IMR-90 (cell line): ENCODE measurements at regions not wholly inside any gene's neighbourhood (a gene's known extent, or its start where the extent isn't known, plus 50 kb on each side); places are given as distances from the start of the nearest gene placed in this dataset.

ENCODE experiments used
- ATAC-seq: fragments of 200-7000 bp; cut with Tn5 transposase; 2 replicates; pipeline ENCODE4 v1.9.1; 2020; ENCODE audit warnings: low read depth, mild to moderate bottlenecking, moderate library complexity
- BruUV-seq: library from RNA; stranded (reverse); fragments of 400-500 nt; replicated peaks from 2 replicates; lab custom pipeline; 2021; lab: Mats Ljungman, UMichigan
- CTCF ChIA-PET: fragments of 300-600 bp; formaldehyde crosslinking; extraction: SDS; loops from one replicate; lab custom pipeline; 2021; ENCODE audit warnings: antibody characterized with exemption; lab: Yijun Ruan, JAX
- POLR2A ChIA-PET: fragments of 300-600 bp; sonication (Branson Sonifier 250); formaldehyde crosslinking; loops from one replicate; lab custom pipeline; 2022; ENCODE audit warnings: antibody characterized with exemption; ENCODE audit not compliant: unreplicated experiment; lab: Charles Lee
- DNase-seq: peaks from one replicate; pipeline ENCODE4 v3.0.0; 2013
- H2AFZ ChIP-seq: replicated peaks from 2 replicates; pipeline ENCODE3; 2013; ENCODE audit warnings: low read length, mild to moderate bottlenecking; ENCODE audit not compliant: poor library complexity
- H2AK5ac ChIP-seq: 2 replicates; pipeline ENCODE4 v1.6.1; 2013; ENCODE audit warnings: low read depth, low read length, inconsistent platforms
- H2AK9ac ChIP-seq: replicated peaks from 2 replicates; pipeline ENCODE3; 2013; ENCODE audit warnings: mild to moderate bottlenecking, low read depth, low read length, moderate library complexity; ENCODE audit not compliant: poor library complexity
- H2BK120ac ChIP-seq: 2 replicates; pipeline ENCODE4 v1.6.1; 2013; ENCODE audit warnings: low read depth, low read length, inconsistent platforms
- H2BK15ac ChIP-seq: 3 replicates; pipeline ENCODE4 v1.6.1; 2013; ENCODE audit warnings: low read depth, low read length, inconsistent platforms
- H2BK20ac ChIP-seq: 2 replicates; pipeline ENCODE4 v1.6.1; 2013; ENCODE audit warnings: low read depth, mild to moderate bottlenecking, inconsistent platforms, low read length, moderate library complexity
- H2BK5ac ChIP-seq: 2 replicates; pipeline ENCODE4 v1.6.1; 2013; ENCODE audit warnings: mild to moderate bottlenecking, low read depth, low read length, inconsistent platforms; ENCODE audit not compliant: poor library complexity, severe bottlenecking
- H3K14ac ChIP-seq: replicated peaks from 2 replicates; pipeline ENCODE4 v1.6.1; 2013; ENCODE audit warnings: low read depth, low read length, inconsistent platforms
- H3K18ac ChIP-seq: 2 replicates; pipeline ENCODE4 v1.6.1; 2013; ENCODE audit warnings: low read depth, low read length, control low read depth
- H3K23ac ChIP-seq: 2 replicates; pipeline ENCODE4 v1.6.1; 2013; ENCODE audit warnings: low read depth, low read length, inconsistent platforms
- H3K27ac ChIP-seq: 2 replicates; pipeline ENCODE4 v1.5.1; 2013; ENCODE audit warnings: mild to moderate bottlenecking, control low read depth, low read length; ENCODE audit not compliant: insufficient read depth
- H3K27me3 ChIP-seq: 2 replicates; pipeline ENCODE4 v1.6.1; 2013; ENCODE audit warnings: low read length; ENCODE audit not compliant: control insufficient read depth, insufficient read depth
- H3K36me3 ChIP-seq: 2 replicates; pipeline ENCODE4 v1.6.1; 2013; ENCODE audit warnings: low read length, mixed read lengths; ENCODE audit not compliant: control insufficient read depth, insufficient read depth
- H3K4ac ChIP-seq: 2 replicates; pipeline ENCODE4 v1.6.1; 2013; ENCODE audit warnings: low read depth, low read length, inconsistent platforms
- H3K4me1 ChIP-seq: 2 replicates; pipeline ENCODE4 v1.6.1; 2013; ENCODE audit warnings: low read length, mixed read lengths; ENCODE audit not compliant: control insufficient read depth, insufficient read depth
- H3K4me2 ChIP-seq: 2 replicates; pipeline ENCODE4 v1.6.1; 2013; ENCODE audit warnings: low read depth, mild to moderate bottlenecking, control low read depth, low read length, moderate library complexity
- H3K4me3 ChIP-seq: 2 replicates; pipeline ENCODE4 v1.5.1; 2013; ENCODE audit warnings: low read depth, mild to moderate bottlenecking, control low read depth, low read length, moderate library complexity; ENCODE audit not compliant: insufficient read depth
- H3K56ac ChIP-seq: 2 replicates; pipeline ENCODE4 v1.6.1; 2013; ENCODE audit warnings: low read length, inconsistent platforms; ENCODE audit not compliant: insufficient read depth; ENCODE audit errors: extremely low read depth
- H3K79me1 ChIP-seq, 2 experiments: 2 replicates each; pipeline ENCODE4 v1.6.1; 2013; ENCODE audit warnings: low read length in 2 of 2, inconsistent platforms in 1 of 2, low read depth in 1 of 2
- H3K9ac ChIP-seq: 2 replicates; pipeline ENCODE4 v1.6.1; 2013; ENCODE audit warnings: low read depth, low read length, control low read depth
- H3K9me1 ChIP-seq: 2 replicates; pipeline ENCODE4 v1.6.1; 2013; ENCODE audit warnings: low read length, inconsistent platforms; ENCODE audit not compliant: insufficient read depth
- H3K9me3 ChIP-seq: 2 replicates; pipeline ENCODE4 v1.6.1; 2013; ENCODE audit warnings: low read length; ENCODE audit not compliant: control insufficient read depth, insufficient read depth
- H4K20me1 ChIP-seq: 2 replicates; pipeline ENCODE4 v1.6.1; 2013; ENCODE audit warnings: low read length, inconsistent platforms; ENCODE audit not compliant: insufficient read depth
- H4K5ac ChIP-seq: 2 replicates; pipeline ENCODE4 v1.6.1; 2013; ENCODE audit warnings: mild to moderate bottlenecking, low read depth, low read length, control low read depth
- H4K8ac ChIP-seq, 2 experiments: 2 replicates each; pipeline ENCODE4 v1.6.1; 2013; ENCODE audit warnings: low read depth in 2 of 2, low read length in 2 of 2, control low read depth in 1 of 2, inconsistent platforms in 1 of 2
- H4K91ac ChIP-seq: 2 replicates; pipeline ENCODE4 v1.6.1; 2013; ENCODE audit warnings: low read depth, low read length, inconsistent platforms; ENCODE audit not compliant: insufficient read depth
- WGBS, 2 experiments: methylation state at CpG; one replicate each; pipeline versions ENCODE4 v1.1.5 to v1.1.7; 2013; ENCODE audit warnings: missing lambda C conversion rate in 2 of 2; ENCODE audit not compliant: insufficient read length in 1 of 2; ENCODE audit errors: extremely low coverage in 2 of 2; 5-methylcytosine and 5-hydroxymethylcytosine counted together
- dilution Hi-C: fragments of 300-500 bp; cut with HindIII; formaldehyde crosslinking; loops from one replicate; pipeline ENCODE4 v1.14.3; 2018; ENCODE audit warnings: low sequenced_read_pairs; ENCODE audit not compliant: unreplicated experiment
- in situ Hi-C: fragments of 300-500 bp; cut with MboI; formaldehyde crosslinking; loops from 3 replicates; pipeline ENCODE4 v1.14.3; 2019; ENCODE audit warnings: low sequenced_read_pairs, inconsistent platforms, mixed read lengths
- intact Hi-C: fragments of 100-400 bp; cut with micrococcal nuclease; formaldehyde crosslinking; loops from 2 replicates; pipeline ENCODE4 v1.10.0; 2022
- TF ChIP-seq, protein P1 (sequence below): fragments of 150-350 bp; IDR thresholded peaks from 2 replicates; pipeline ENCODE4 v1.6.1; 2017; ENCODE audit warnings: mild to moderate bottlenecking, antibody characterized with exemption, low read length, low read depth

DNA sequence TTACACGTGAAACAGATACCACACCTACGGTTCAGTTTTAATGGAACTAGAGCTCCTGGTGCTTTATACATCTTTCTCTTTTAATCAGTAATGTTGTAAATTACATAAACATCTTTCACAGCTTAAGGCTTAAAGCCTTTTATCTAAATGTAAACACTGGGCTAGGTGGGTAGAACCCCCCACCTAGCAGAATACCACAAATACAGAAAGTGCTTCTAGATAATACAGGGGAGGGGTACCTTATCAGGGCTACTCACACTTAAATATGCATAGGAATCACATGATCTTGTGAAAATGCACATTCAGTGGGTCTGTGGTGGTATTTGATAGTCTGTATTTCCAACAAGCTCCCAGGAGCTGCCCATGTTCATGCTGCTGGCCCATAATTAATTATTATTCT, 256.4 kb upstream of the TARS1 start:
- no peak overlapping the region for H4K91ac ChIP-seq
- no peak overlapping the region for H3K27ac ChIP-seq
- H3K4ac ChIP-seq = no peak overlapping the region
- H2BK120ac ChIP-seq = no peak overlapping the region
- no peak overlapping the region for H2AFZ ChIP-seq
- no peak overlapping the region for H3K18ac ChIP-seq
- H3K4me2 ChIP-seq = no peak overlapping the region
- H4K5ac ChIP-seq = no peak overlapping the region
- no TSS peak for BruUV-seq
- no peak for DNase-seq
- POLR2A ChIA-PET = no interaction called here
- no peaks in the 10 kb centered on the region for H3K27me3 ChIP-seq
- no peaks in the 10 kb centered on the region for H3K36me3 ChIP-seq
- no peak for ATAC-seq
- H3K23ac ChIP-seq = no peak overlapping the region
- H3K56ac ChIP-seq = no peak overlapping the region
- no peaks in the 10 kb centered on the region for H3K4me1 ChIP-seq
- TF ChIP-seq, protein P1, sequence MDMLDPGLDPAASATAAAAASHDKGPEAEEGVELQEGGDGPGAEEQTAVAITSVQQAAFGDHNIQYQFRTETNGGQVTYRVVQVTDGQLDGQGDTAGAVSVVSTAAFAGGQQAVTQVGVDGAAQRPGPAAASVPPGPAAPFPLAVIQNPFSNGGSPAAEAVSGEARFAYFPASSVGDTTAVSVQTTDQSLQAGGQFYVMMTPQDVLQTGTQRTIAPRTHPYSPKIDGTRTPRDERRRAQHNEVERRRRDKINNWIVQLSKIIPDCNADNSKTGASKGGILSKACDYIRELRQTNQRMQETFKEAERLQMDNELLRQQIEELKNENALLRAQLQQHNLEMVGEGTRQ = no peak
- no peaks in the 10 kb centered on the region for H3K79me1 ChIP-seq
- H3K9ac ChIP-seq = no peak overlapping the region
- dilution Hi-C loops (no loop called here), in situ Hi-C loops (loop anchor here (25.0 kb wide), 2 partner anchors 228 to 697 kb away; no protein-coding TSS in a partner anchor), intact Hi-C loops (loop anchor here (5.0 kb wide), 4 partner anchors 107 to 572 kb away; no protein-coding TSS in a partner anchor)
- no peaks in the 10 kb centered on the region for H4K20me1 ChIP-seq
- H4K8ac ChIP-seq = no peak overlapping the region
- H3K9me3 ChIP-seq = peaks cover 5% of the 10 kb centered on the region; the same call in 1 of the 2 replicates
- no peak overlapping the region for H2BK20ac ChIP-seq
- H3K4me3 ChIP-seq = no peak overlapping the region
- H2AK9ac ChIP-seq = no peak overlapping the region
- no CpG with 5 or more reads among the region's 2 CpGs for WGBS, 2 experiments
- no peak overlapping the region for H2BK15ac ChIP-seq
- no peak overlapping the region for H3K14ac ChIP-seq
- H2AK5ac ChIP-seq = no peak overlapping the region
- H3K9me1 ChIP-seq = no peaks in the 10 kb centered on the region
- H2BK5ac ChIP-seq = no peak overlapping the region
- CTCF ChIA-PET = interaction anchor here (0.9 kb wide), 1 partner anchor 115 kb away, joined by 4 read pairs; no protein-coding TSS in a partner anchor
